Ishikawa (cell line): ENCODE measurements at regions not wholly inside any gene's neighbourhood (a gene's known extent, or its start where the extent isn't known, plus 50 kb on each side); places are given as distances from the start of the nearest gene placed in this dataset.
A peak's percentile ranks its signal among the peaks of the same experiment; 100 is the strongest.

ENCODE experiments used
- CEBPB ChIP-seq: IDR thresholded peaks from 2 replicates; pipeline ENCODE4 v1.6.1; 2012
- CREB1 ChIP-seq: IDR thresholded peaks from 2 replicates; pipeline ENCODE4 v1.6.1; 2012; ENCODE audit warnings: low read depth
- EGR1 ChIP-seq: IDR thresholded peaks from 2 replicates; pipeline ENCODE4 v1.6.1; 2012
- EP300 ChIP-seq: IDR thresholded peaks from 2 replicates; pipeline ENCODE4 v1.6.1; 2012; ENCODE audit warnings: borderline replicate concordance
- FOXM1 ChIP-seq: IDR thresholded peaks from 2 replicates; pipeline ENCODE4 v1.6.1; 2012; ENCODE audit warnings: low read depth, borderline replicate concordance
- NFIC ChIP-seq: IDR thresholded peaks from 2 replicates; pipeline ENCODE4 v1.6.1; 2012
- RAD21 ChIP-seq: IDR thresholded peaks from 2 replicates; pipeline ENCODE4 v1.6.1; 2012; ENCODE audit warnings: low read depth
- TAF1 ChIP-seq: IDR thresholded peaks from 2 replicates; pipeline ENCODE4 v1.6.1; 2012; ENCODE audit warnings: low read depth, mild to moderate bottlenecking
- TCF12 ChIP-seq: IDR thresholded peaks from 2 replicates; pipeline ENCODE4 v1.6.1; 2012; ENCODE audit warnings: low read depth
- TEAD4 ChIP-seq: IDR thresholded peaks from 2 replicates; pipeline ENCODE4 v1.6.1; 2012
- USF1 ChIP-seq: IDR thresholded peaks from 2 replicates; pipeline ENCODE4 v1.6.1; 2012
- YY1 ChIP-seq: IDR thresholded peaks from 2 replicates; pipeline ENCODE4 v1.6.1; 2012; ENCODE audit warnings: low read depth
- ZBTB7A ChIP-seq: IDR thresholded peaks from 2 replicates; pipeline ENCODE4 v1.6.1; 2012; ENCODE audit warnings: low read depth
- TF ChIP-seq, protein P1 (sequence below): IDR thresholded peaks from 2 replicates; pipeline ENCODE4 v1.6.1; 2012
- TF ChIP-seq, protein P2 (sequence below): IDR thresholded peaks from 2 replicates; pipeline ENCODE4 v1.6.1; 2012; ENCODE audit warnings: low read depth, mild to moderate bottlenecking

DNA sequence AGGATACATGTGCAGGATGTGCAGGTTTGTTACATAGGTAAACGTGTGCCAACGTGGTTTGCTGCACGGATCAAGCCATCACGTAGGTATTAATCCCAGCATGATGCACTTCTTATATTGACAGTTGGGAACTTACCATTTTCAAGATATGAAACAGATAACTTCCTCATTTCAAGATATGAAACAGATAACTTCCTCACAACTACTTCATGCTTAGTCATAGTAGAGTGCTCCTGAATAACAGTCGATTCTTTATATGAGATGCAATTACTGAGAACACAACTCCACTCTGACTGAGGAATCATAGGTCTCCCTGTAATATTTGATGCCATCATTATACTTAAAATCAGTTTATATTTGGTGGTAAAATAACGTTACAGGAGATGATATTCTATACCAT, 1124.3 kb downstream of the AMY1C start:
- TF ChIP-seq ZBTB7A: no peak
- TF ChIP-seq TAF1: no peak
- TF ChIP-seq YY1: no peak
- no peak for TF ChIP-seq TCF12
- no peak for TF ChIP-seq NFIC
- TF ChIP-seq, protein P1, sequence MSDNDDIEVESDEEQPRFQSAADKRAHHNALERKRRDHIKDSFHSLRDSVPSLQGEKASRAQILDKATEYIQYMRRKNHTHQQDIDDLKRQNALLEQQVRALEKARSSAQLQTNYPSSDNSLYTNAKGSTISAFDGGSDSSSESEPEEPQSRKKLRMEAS: no peak
- no peak for TF ChIP-seq RAD21
- no peak for TF ChIP-seq USF1

GRCh38 chr1:104878203-104878909, 1128.7 kb downstream of the AMY1C start:
- no peak for TF ChIP-seq EP300
- TF ChIP-seq CEBPB: no peak
- TF ChIP-seq TEAD4: no peak
- TF ChIP-seq FOXM1: no peak
- TF ChIP-seq TCF12: no peak
- no peak for TF ChIP-seq ZBTB7A
- TF ChIP-seq, protein P1: no peak
- TF ChIP-seq USF1: no peak
- peak; percentile 40 for TF ChIP-seq RAD21

DNA sequence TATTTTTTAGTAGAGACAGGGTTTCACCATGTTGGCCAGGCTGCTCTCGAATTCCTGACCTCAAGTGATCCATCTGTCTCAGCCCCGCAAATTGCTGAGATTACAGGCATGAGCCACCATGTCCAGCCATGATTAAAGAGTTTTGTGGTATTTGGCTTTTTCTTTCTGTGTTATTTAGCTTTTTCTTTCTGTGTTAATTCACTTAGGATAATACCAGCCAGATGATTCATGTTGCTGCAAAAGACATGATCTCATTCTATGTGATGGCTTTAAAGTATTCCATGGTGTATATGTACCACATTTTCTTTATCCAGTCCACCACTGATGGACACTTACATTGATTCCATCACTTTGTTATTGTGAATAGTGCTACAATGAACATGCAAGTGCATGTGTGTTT, 1135.2 kb downstream of the AMY1C start:
- TF ChIP-seq YY1: no peak

- TF ChIP-seq YY1 (no peak), TEAD4 (no peak), NFIC (no peak), CREB1 (no peak), EP300 (no peak), ZBTB7A (no peak), TAF1 (no peak), USF1 (no peak), TCF12 (no peak), RAD21 (no peak), FOXM1 (no peak), EGR1 (no peak), CEBPB (no peak)
- TF ChIP-seq, protein P1: no peak
- TF ChIP-seq, protein P2, sequence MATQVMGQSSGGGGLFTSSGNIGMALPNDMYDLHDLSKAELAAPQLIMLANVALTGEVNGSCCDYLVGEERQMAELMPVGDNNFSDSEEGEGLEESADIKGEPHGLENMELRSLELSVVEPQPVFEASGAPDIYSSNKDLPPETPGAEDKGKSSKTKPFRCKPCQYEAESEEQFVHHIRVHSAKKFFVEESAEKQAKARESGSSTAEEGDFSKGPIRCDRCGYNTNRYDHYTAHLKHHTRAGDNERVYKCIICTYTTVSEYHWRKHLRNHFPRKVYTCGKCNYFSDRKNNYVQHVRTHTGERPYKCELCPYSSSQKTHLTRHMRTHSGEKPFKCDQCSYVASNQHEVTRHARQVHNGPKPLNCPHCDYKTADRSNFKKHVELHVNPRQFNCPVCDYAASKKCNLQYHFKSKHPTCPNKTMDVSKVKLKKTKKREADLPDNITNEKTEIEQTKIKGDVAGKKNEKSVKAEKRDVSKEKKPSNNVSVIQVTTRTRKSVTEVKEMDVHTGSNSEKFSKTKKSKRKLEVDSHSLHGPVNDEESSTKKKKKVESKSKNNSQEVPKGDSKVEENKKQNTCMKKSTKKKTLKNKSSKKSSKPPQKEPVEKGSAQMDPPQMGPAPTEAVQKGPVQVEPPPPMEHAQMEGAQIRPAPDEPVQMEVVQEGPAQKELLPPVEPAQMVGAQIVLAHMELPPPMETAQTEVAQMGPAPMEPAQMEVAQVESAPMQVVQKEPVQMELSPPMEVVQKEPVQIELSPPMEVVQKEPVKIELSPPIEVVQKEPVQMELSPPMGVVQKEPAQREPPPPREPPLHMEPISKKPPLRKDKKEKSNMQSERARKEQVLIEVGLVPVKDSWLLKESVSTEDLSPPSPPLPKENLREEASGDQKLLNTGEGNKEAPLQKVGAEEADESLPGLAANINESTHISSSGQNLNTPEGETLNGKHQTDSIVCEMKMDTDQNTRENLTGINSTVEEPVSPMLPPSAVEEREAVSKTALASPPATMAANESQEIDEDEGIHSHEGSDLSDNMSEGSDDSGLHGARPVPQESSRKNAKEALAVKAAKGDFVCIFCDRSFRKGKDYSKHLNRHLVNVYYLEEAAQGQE: no peak
Observed at GRCh38 chr1:104905322-104905721, 1155.6 kb downstream of the AMY1C start.

DNA sequence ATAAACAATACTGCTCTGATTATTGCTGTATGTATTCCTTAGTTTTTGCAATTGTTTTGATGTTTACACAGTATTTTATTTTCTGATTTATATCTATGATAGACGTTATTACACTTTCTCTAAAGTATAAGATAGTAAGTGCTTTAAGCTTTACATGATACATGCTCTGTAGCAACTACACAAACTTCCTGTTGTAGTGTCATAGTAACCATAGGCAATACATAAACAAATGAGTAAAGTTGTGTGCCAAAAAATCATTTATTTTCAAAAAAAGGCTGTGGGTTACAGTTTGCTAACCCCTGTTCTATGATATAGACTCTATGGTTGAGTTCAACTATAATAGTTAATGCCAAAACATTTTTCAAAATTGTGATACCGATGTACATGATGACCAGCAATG, 1156.4 kb downstream of the AMY1C start:
- TF ChIP-seq CEBPB (no peak), TCF12 (no peak), ZBTB7A (no peak), USF1 (no peak), NFIC (no peak), TEAD4 (no peak), TAF1 (no peak), EGR1 (no peak), RAD21 (no peak), CREB1 (no peak), YY1 (no peak), EP300 (no peak), FOXM1 (no peak)
- TF ChIP-seq, protein P1: no peak

DNA sequence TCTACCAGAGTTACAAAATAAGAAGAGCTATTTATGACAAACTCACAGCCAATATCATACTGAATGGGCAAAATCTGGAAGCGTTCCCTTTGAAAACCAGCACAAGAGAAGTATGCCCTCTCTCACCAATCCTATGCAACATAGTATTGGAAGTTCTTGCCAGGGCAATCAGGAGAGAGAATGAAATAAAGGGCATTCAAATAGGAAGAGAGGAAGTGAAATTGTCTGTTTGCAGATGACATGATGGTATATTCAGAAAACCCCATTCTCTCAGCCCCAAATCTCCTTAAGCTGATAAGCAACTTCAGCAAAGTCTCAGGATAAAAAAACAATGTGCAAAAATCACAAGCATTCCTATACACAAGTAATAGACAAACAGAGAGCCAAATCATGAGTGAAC, 1169.5 kb downstream of the AMY1C start:
- TF ChIP-seq CEBPB: no peak
- TF ChIP-seq EP300: no peak
- no peak for TF ChIP-seq RAD21
- no peak for TF ChIP-seq TCF12
- TF ChIP-seq YY1: no peak
- TF ChIP-seq, protein P2: no peak
- TF ChIP-seq, protein P1: no peak
- no peak for TF ChIP-seq CREB1
- no peak for TF ChIP-seq TEAD4
- TF ChIP-seq FOXM1: no peak
- TF ChIP-seq NFIC: no peak
- TF ChIP-seq ZBTB7A: no peak
- no peak for TF ChIP-seq USF1
- TF ChIP-seq TAF1: no peak
